H9 (cell line): ENCODE measurements at regions not wholly inside any gene's neighbourhood (a gene's known extent, or its start where the extent isn't known, plus 50 kb on each side); places are given as distances from the start of the nearest gene placed in this dataset.

ENCODE experiments used
- DNase-seq: peaks from one replicate; pipeline ENCODE4 v3.0.0-alpha.2; 2017
- H2AFZ ChIP-seq: one replicate; pipeline ENCODE4 v1.6.1; 2013; ENCODE audit warnings: mild to moderate bottlenecking, low read length, control low read depth, moderate library complexity
- H2AK5ac ChIP-seq: 2 replicates; pipeline ENCODE4 v1.6.1; 2013; ENCODE audit warnings: low read length, control low read depth, mixed read lengths; ENCODE audit not compliant: insufficient read length
- H2BK120ac ChIP-seq: one replicate; pipeline ENCODE4 v1.6.1; 2013; ENCODE audit warnings: low read depth, mild to moderate bottlenecking, low read length, control low read depth, inconsistent platforms; ENCODE audit not compliant: poor library complexity, severe bottlenecking
- H2BK12ac ChIP-seq: 2 replicates; pipeline ENCODE4 v1.6.1; 2013; ENCODE audit warnings: low read length, control low read depth, mixed read lengths, low read depth; ENCODE audit not compliant: insufficient read length
- H2BK15ac ChIP-seq: 2 replicates; pipeline ENCODE4 v1.6.1; 2013; ENCODE audit warnings: low read depth, low read length, control low read depth
- H2BK20ac ChIP-seq: one replicate; pipeline ENCODE4 v1.6.1; 2013; ENCODE audit warnings: low read depth, mild to moderate bottlenecking, low read length, control low read depth, inconsistent platforms; ENCODE audit not compliant: poor library complexity, severe bottlenecking
- H2BK5ac ChIP-seq: 2 replicates; pipeline ENCODE4 v1.6.1; 2013; ENCODE audit warnings: low read length, control low read depth, mixed read lengths; ENCODE audit not compliant: insufficient read length
- H3K14ac ChIP-seq: 2 replicates; pipeline ENCODE4 v1.6.1; 2013; ENCODE audit warnings: low read length, control low read depth; ENCODE audit not compliant: insufficient read depth
- H3K18ac ChIP-seq: 2 replicates; pipeline ENCODE4 v1.6.1; 2013; ENCODE audit warnings: low read depth, mild to moderate bottlenecking, mixed read lengths, low read length, control low read depth; ENCODE audit not compliant: insufficient read length
- H3K23ac ChIP-seq: 2 replicates; pipeline ENCODE4 v1.6.1; 2013; ENCODE audit warnings: low read length, control low read depth, mixed read lengths, low read depth; ENCODE audit not compliant: insufficient read length
- H3K23me2 ChIP-seq: 2 replicates; pipeline ENCODE4 v1.6.1; 2013; ENCODE audit warnings: low read depth, mild to moderate bottlenecking, mixed read lengths, low read length, control low read depth; ENCODE audit not compliant: insufficient read length, poor library complexity, severe bottlenecking
- H3K27ac ChIP-seq: 2 replicates; pipeline ENCODE4 v1.5.1; 2013; ENCODE audit warnings: low read length, control low read depth, mixed read lengths, low read depth; ENCODE audit not compliant: insufficient read length
- H3K27me3 ChIP-seq: 2 replicates; pipeline ENCODE4 v1.6.1; 2013; ENCODE audit warnings: low read length, control low read depth, inconsistent platforms; ENCODE audit not compliant: insufficient read depth
- H3K4ac ChIP-seq: 2 replicates; pipeline ENCODE4 v1.6.1; 2013; ENCODE audit warnings: low read depth, mild to moderate bottlenecking, control low read depth, inconsistent platforms, low read length, moderate library complexity
- H3K4me1 ChIP-seq: 2 replicates; pipeline ENCODE4 v1.6.1; 2013; ENCODE audit warnings: low read length, control low read depth, inconsistent platforms; ENCODE audit not compliant: insufficient read depth
- H3K4me2 ChIP-seq: 2 replicates; pipeline ENCODE4 v1.6.1; 2013; ENCODE audit warnings: low read length, control low read depth, mixed read lengths; ENCODE audit not compliant: insufficient read length, insufficient read depth
- H3K56ac ChIP-seq: 2 replicates; pipeline ENCODE4 v1.6.1; 2013; ENCODE audit warnings: low read depth, mild to moderate bottlenecking, mixed read lengths, low read length, control low read depth; ENCODE audit not compliant: insufficient read length
- H3K79me1 ChIP-seq: 2 replicates; pipeline ENCODE4 v1.6.1; 2013; ENCODE audit warnings: low read depth, mild to moderate bottlenecking, moderate library complexity, low read length, control low read depth, inconsistent platforms; ENCODE audit not compliant: insufficient read depth, poor library complexity, severe bottlenecking
- H3K79me2 ChIP-seq: 2 replicates; pipeline ENCODE4 v1.6.1; 2013; ENCODE audit warnings: low read length, control low read depth, inconsistent platforms; ENCODE audit not compliant: insufficient read depth
- H3K9ac ChIP-seq: 2 replicates; pipeline ENCODE4 v1.6.1; 2013; ENCODE audit warnings: low read length, control low read depth, mixed read lengths; ENCODE audit not compliant: insufficient read length; ENCODE audit errors: extremely low read depth
- H3K9me3 ChIP-seq: one replicate; pipeline ENCODE4 v1.6.1; 2013; ENCODE audit warnings: low read depth, low read length, inconsistent platforms; ENCODE audit not compliant: control insufficient read depth
- H3T11ph ChIP-seq: one replicate; pipeline ENCODE4 v1.6.1; 2013; ENCODE audit warnings: mild to moderate bottlenecking, low read length, control low read depth, inconsistent platforms
- H4K20me1 ChIP-seq: one replicate; pipeline ENCODE4 v1.6.1; 2013; ENCODE audit not compliant: control insufficient read depth, insufficient read length, insufficient read depth
- H4K5ac ChIP-seq: 2 replicates; pipeline ENCODE4 v1.6.1; 2013; ENCODE audit warnings: low read depth, mild to moderate bottlenecking, mixed read lengths, low read length, control low read depth; ENCODE audit not compliant: insufficient read length
- H4K8ac ChIP-seq: replicated peaks from 2 replicates; pipeline ENCODE4 v1.6.1; 2013; ENCODE audit warnings: low read length, control low read depth, mixed read lengths, low read depth; ENCODE audit not compliant: insufficient read length
- H4K91ac ChIP-seq: 2 replicates; pipeline ENCODE4 v1.6.1; 2013; ENCODE audit warnings: low read depth, mild to moderate bottlenecking, moderate library complexity, mixed read lengths, low read length, control low read depth; ENCODE audit not compliant: insufficient read length
- H3K27ac Mint-ChIP-seq, 3 experiments: 2 replicates in 2 of 3; 3 replicates in 1 of 3; pipeline ENCODE4 v1.8.0; 2020 to 2021; ENCODE audit warnings: mixed read lengths in 3 of 3, mild to moderate bottlenecking in 1 of 3, moderate library complexity in 1 of 3
- H3K27me3 Mint-ChIP-seq: 2 replicates; pipeline ENCODE4 v1.8.0; 2021; ENCODE audit warnings: low read depth, mild to moderate bottlenecking, moderate library complexity, mixed read lengths
- H3K36me3 Mint-ChIP-seq, 3 experiments: 2 replicates in 2 of 3; 3 replicates in 1 of 3; pipeline ENCODE4 v1.8.0; 2020 to 2021; ENCODE audit warnings: low read depth in 3 of 3, mixed read lengths in 3 of 3; ENCODE audit not compliant: insufficient read depth in 1 of 3
- H3K4me1 Mint-ChIP-seq, 2 experiments: 2 replicates each; pipeline ENCODE4 v1.8.0; 2020; ENCODE audit warnings: mixed read lengths in 2 of 2
- H3K4me3 Mint-ChIP-seq, 2 experiments: 2 replicates in 1 of 2; 3 replicates in 1 of 2; pipeline ENCODE4 v1.8.0; 2020 to 2021; ENCODE audit warnings: mild to moderate bottlenecking in 2 of 2, mixed read lengths in 2 of 2, moderate library complexity in 1 of 2
- H3K9me3 Mint-ChIP-seq, 2 experiments: 2 replicates in 1 of 2; 3 replicates in 1 of 2; pipeline ENCODE4 v1.8.0; 2020; ENCODE audit warnings: mild to moderate bottlenecking in 2 of 2, mixed read lengths in 2 of 2, moderate library complexity in 1 of 2
- CTCF ChIP-seq: fragments of 200-600 bp; sonication (generic); conservative IDR thresholded peaks from 3 replicates; pipeline ENCODE4 v1.8.0; 2021; ENCODE audit warnings: antibody characterized with exemption, mild to moderate bottlenecking
- WGBS: extraction: QIAGEN DNeasy Blood & Tissue Kit; methylation state at CpG from one replicate; pipeline ENCODE4 v1.1.7; 2013; ENCODE audit warnings: missing lambda C conversion rate, low lambda C conversion rate, mixed read lengths; ENCODE audit not compliant: insufficient read length; ENCODE audit errors: extremely low coverage; 5-methylcytosine and 5-hydroxymethylcytosine counted together

DNA sequence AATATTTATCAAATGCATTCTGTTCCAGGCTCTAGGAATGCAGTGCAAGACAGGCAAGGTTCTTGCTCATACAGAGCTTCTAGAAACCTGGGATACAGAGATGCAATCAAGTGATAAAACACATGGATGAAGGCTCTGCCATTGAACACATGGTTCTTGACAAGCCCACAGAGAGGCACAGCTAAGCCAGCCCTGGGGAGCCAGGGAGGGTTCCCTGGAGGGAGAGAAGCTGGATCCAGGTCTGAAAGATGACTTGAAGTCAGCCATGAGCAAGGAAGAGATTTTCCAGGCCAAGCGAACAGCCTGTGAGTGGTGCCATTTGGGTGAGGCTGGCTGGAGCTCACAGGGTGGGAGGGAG is 66.2 kb downstream of the IRF2BPL start:
- Mint-ChIP-seq H3K4me3 (peak overlapping the region; percentile 40 to 65), H3K9me3 (no peaks in the 10 kb centered on the region; a peak in 2 of 5 replicates), H3K36me3 (no peaks in the 10 kb centered on the region; a peak in 1 of 7 replicates), H3K4me1 (peaks cover 74% of the 10 kb centered on the region in 2 experiments), H3K27me3 (no peaks in the 10 kb centered on the region; the same call in 1 of the 2 replicates), H3K27ac (peak overlapping the region; percentile 98 to 100 (median 99); a peak in 6 of 7 replicates)
- Histone ChIP-seq H3K23me2 (no peaks in the 10 kb centered on the region), H2BK15ac (no peak overlapping the region), H3K79me1 (no peaks in the 10 kb centered on the region), H4K8ac (no peak overlapping the region), H3T11ph (no peak overlapping the region), H2BK5ac (no peak overlapping the region), H3K27me3 (no peaks in the 10 kb centered on the region), H3K4me2 (peak overlapping the region; percentile 64), H3K4ac (no peak overlapping the region), H3K27ac (peak overlapping the region; percentile 73), H3K14ac (no peak overlapping the region; the same call in 1 of the 2 replicates), H2BK20ac (no peak overlapping the region), H3K9ac (peak overlapping the region; percentile 3), H3K18ac (no peak overlapping the region), H4K91ac (no peak overlapping the region), H3K23ac (no peak overlapping the region), H3K79me2 (no peaks in the 10 kb centered on the region), H3K56ac (no peak overlapping the region), H3K4me1 (peaks cover 13% of the 10 kb centered on the region; the same call in 1 of the 2 replicates), H2BK12ac (no peak overlapping the region), H2AK5ac (no peak overlapping the region), H2AFZ (no peak overlapping the region), H4K20me1 (no peaks in the 10 kb centered on the region), H3K9me3 (no peaks in the 10 kb centered on the region), H4K5ac (no peak overlapping the region), H2BK120ac (no peak overlapping the region)
- no peak for DNase-seq
- TF ChIP-seq CTCF: no peak
- no CpG with 5 or more reads among the region's 1 CpG for WGBS
